HG03469 (cell line): ENCODE measurements at regions not wholly inside any gene's neighbourhood (a gene's known extent, or its start where the extent isn't known, plus 50 kb on each side); places are given as distances from the start of the nearest gene placed in this dataset.

Source experiments
- ATAC-seq: cut with Tn5 transposase; IDR thresholded peaks from one replicate; pipeline ENCODE4 v1.9.1; 2021; ENCODE audit warnings: mild to moderate bottlenecking, moderate library complexity, moderate number of reproducible peaks; ENCODE audit not compliant: unreplicated experiment

GRCh38 chr2:207286106-207286505 lies 120.4 kb upstream of the KLF7 start:
- ATAC-seq, result no peak

GRCh38 chr2:207288628-207289027 lies 122.9 kb upstream of the KLF7 start:
- peak; percentile 31 for ATAC-seq

GRCh38 chr2:207289295-207290018 lies 123.7 kb upstream of the KLF7 start:
- no peak for ATAC-seq

GRCh38 chr2:207290833-207291624 lies 125.3 kb upstream of the KLF7 start:
- no peak for ATAC-seq

- ATAC-seq, result no peak
Observed at GRCh38 chr2:207291625-207292252, 126.0 kb upstream of the KLF7 start.

GRCh38 chr2:207296265-207296948 lies 130.7 kb upstream of the KLF7 start:
- no peak for ATAC-seq

- no peak for ATAC-seq
Observed at GRCh38 chr2:207300817-207301216, 135.1 kb upstream of the KLF7 start.

- no peak for ATAC-seq
Observed at GRCh38 chr2:207304761-207305160, 139.0 kb upstream of the KLF7 start.

- ATAC-seq, result no peak
Observed at GRCh38 chr2:207308519-207309224, 142.9 kb upstream of the KLF7 start.

GRCh38 chr2:207311316-207312005 lies 145.7 kb upstream of the KLF7 start:
- ATAC-seq, result peak; percentile 87

- ATAC-seq, result no peak
Observed at GRCh38 chr2:207312006-207312356, 146.2 kb upstream of the KLF7 start.

GRCh38 chr2:207313947-207314346 lies 148.2 kb upstream of the KLF7 start:
- no peak for ATAC-seq

- no peak for ATAC-seq
Observed at GRCh38 chr2:207315131-207315530, 149.4 kb upstream of the KLF7 start.

GRCh38 chr2:207316484-207316883 lies 150.7 kb upstream of the KLF7 start:
- ATAC-seq, result no peak

GRCh38 chr2:207316906-207317305 lies 151.2 kb upstream of the KLF7 start:
- ATAC-seq, result no peak

- ATAC-seq, result no peak
Observed at GRCh38 chr2:207317378-207317984, 151.7 kb upstream of the KLF7 start.

GRCh38 chr2:207318181-207318628 lies 152.5 kb upstream of the KLF7 start:
- no peak for ATAC-seq

- ATAC-seq, result no peak
Observed at GRCh38 chr2:207319316-207319715, 153.6 kb upstream of the KLF7 start.

- no peak for ATAC-seq
Observed at GRCh38 chr2:207320381-207321159, 154.8 kb upstream of the KLF7 start.
